Skeletal muscle tissue (tissue), 4 donors: ENCODE measurements at regions not wholly inside any gene's neighbourhood (a gene's known extent, or its start where the extent isn't known, plus 50 kb on each side); places are given as distances from the start of the nearest gene placed in this dataset. TPM values are rescaled to one million over a fixed set of nuclear protein-coding genes. Genes with fewer than 3 reads are reported as not detected.

Experiments used
- H3K27ac ChIP-seq: one replicate; pipeline ENCODE4 v1.7.0; 2013; ENCODE audit warnings: mild to moderate bottlenecking, low read depth, low read length, inconsistent platforms
- H3K27me3 ChIP-seq, 3 donors: one replicate each; pipeline ENCODE4 v1.7.0; 2013; ENCODE audit warnings: low read length in 3 of 3; ENCODE audit not compliant: control insufficient read depth in 3 of 3, insufficient read depth in 3 of 3
- H3K36me3 ChIP-seq, 3 donors: one replicate each; pipeline ENCODE4 v1.7.0; 2013; ENCODE audit warnings: low read length in 3 of 3; ENCODE audit not compliant: control insufficient read depth in 3 of 3, insufficient read depth in 3 of 3
- H3K4me1 ChIP-seq, 3 donors: one replicate each; pipeline ENCODE4 v1.7.0; 2013; ENCODE audit warnings: low read length in 3 of 3, mild to moderate bottlenecking in 3 of 3; ENCODE audit not compliant: control insufficient read depth in 3 of 3, insufficient read depth in 3 of 3
- H3K4me3 ChIP-seq, 3 donors: one replicate each; pipeline ENCODE4 v1.7.0; 2013; ENCODE audit warnings: low read length in 3 of 3
- H3K9ac ChIP-seq, 3 donors: one replicate each; pipeline ENCODE4 v1.7.0; 2013; ENCODE audit warnings: low read length in 3 of 3, mild to moderate bottlenecking in 3 of 3, moderate library complexity in 2 of 3, low read depth in 1 of 3
- H3K9me3 ChIP-seq, 3 donors: one replicate each; pipeline ENCODE4 v1.7.0; 2013; ENCODE audit warnings: low read length in 3 of 3; ENCODE audit not compliant: control insufficient read depth in 3 of 3
- small RNA-seq: library from RNA; depleted of rRNA; stranded (forward); fragments of <200 nt; gene quantifications from one replicate; pipeline ENCODE3, GENCODE V24; 2014
- donor health status: Osteomylitis.

DNA sequence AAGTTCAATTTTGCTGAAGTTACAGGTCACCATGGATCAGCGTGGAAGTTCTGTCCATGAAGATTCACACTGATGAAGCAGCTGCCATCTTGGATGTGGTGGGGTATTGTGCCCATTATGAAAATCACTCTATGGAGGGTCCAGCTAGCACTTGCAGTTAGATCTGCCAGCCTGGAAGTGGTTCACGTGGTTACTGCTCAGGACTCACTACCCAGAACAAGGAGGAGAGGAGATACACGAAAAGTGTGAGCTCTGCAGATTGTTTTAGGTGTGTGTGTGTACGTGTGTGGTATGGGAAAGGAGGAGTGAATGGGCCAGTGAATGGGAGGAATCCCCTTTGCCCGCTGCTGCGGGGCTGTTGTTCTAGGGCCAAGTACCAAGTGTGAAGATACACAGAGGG, 333.4 kb downstream of the MAF start:
- H3K9ac ChIP-seq, result no peak overlapping the region
- no peaks in the 10 kb centered on the region for H3K36me3 ChIP-seq
- no peak overlapping the region for H3K27ac ChIP-seq
- no peak overlapping the region for H3K4me3 ChIP-seq
- H3K9me3 ChIP-seq, result no peaks in the 10 kb centered on the region
- H3K4me1 ChIP-seq, result no peaks in the 10 kb centered on the region
- no peaks in the 10 kb centered on the region for H3K27me3 ChIP-seq

DNA sequence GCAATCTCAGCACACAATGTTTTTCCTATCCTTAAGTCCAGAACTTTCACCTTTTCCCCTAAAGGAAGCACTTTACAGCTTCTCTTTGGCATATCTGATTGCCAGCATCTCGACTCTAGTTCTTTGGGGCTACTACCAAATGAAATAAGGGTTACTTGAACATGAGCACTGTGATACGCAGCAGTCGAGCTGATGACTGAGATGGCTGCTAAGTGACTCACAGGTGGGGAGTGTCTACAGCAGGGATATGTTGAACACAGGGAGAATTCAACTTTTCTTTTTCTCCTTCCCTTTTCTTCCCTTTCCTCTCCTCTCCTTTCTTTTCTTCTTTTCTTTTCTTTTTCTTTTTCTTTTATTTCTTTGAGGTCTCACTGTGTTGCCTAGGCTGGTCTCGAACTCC, 334.8 kb downstream of the MAF start:
- Histone ChIP-seq H3K36me3 (no peaks in the 10 kb centered on the region), H3K9ac (no peak overlapping the region), H3K4me3 (no peak overlapping the region), H3K9me3 (no peaks in the 10 kb centered on the region), H3K27me3 (no peaks in the 10 kb centered on the region), H3K4me1 (peaks cover 0 to 3% (median 3%) of the 10 kb centered on the region in 3 donors), H3K27ac (no peak overlapping the region)

DNA sequence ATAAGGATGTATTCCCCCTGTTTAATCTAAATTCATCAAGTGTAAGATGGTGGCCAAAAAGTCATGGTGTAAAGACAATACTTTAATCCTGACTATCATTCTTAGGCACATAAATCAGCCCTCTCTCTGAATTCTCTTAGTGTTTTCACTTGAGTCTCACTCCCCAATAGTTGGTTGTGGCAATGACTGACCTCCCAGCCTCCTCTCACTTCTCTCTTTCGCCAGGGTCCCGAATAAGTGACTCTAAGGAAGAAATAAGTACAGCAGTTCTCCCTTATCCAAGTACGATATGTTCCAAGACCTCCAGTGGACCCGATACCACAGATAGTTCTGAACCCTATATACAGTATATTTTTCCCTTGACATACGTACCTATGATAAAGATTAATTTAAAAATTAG, 335.3 kb downstream of the MAF start:
- peaks cover 0 to 3% (median 3%) of the 10 kb centered on the region in 3 donors for H3K4me1 ChIP-seq
- no peaks in the 10 kb centered on the region for H3K36me3 ChIP-seq
- H3K4me3 ChIP-seq, result no peak overlapping the region
- no peaks in the 10 kb centered on the region for H3K9me3 ChIP-seq
- no peaks in the 10 kb centered on the region for H3K27me3 ChIP-seq
- H3K9ac ChIP-seq, result no peak overlapping the region
- H3K27ac ChIP-seq, result no peak overlapping the region

DNA sequence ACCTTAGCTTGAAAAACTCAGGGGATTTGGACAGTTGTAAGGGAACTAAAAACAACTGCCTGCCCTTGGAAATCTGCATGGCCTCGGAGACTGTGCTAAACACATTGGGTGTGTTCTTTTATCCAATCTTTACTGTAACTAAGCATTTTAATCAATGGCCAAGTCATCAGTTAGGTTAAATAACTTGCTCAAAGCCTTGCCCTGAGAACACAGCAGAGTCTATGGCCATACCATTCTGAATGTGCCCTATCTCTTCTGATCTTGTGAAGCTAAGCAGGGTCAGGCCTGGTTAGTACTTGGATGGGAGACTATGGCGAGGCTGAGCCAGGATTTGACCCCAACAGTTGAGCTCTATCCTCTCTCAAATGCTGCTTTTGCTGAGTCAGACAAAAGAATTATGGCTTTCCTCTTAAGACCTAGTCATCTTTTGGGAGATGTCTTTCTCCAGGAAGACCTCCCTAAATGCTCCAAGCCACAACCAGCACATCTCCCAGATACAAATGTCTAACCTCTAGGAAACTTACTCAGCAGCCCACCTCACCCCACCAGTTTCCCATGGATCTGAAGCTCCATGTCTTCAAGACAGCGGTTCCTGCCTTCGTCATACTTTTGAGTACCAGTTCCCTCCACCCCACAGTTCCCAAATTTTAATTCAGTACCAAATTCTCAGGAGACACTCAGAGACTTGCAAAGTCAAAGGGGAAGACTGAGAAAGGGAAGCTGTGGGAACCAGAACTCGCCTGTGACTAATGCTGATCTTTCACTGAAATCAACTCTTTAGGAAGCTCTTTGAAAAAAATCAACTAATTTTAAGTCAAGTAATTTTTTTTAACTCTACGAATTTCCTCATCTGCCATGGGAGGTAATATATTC, 336.1 kb downstream of the MAF start:
- no peaks in the 10 kb centered on the region for H3K9me3 ChIP-seq
- H3K4me3 ChIP-seq, result no peak overlapping the region
- peaks cover 0 to 3% (median 3%) of the 10 kb centered on the region in 3 donors for H3K4me1 ChIP-seq
- no peak overlapping the region for H3K27ac ChIP-seq
- H3K36me3 ChIP-seq, result no peaks in the 10 kb centered on the region
- H3K27me3 ChIP-seq, result no peaks in the 10 kb centered on the region
- no peak overlapping the region for H3K9ac ChIP-seq

DNA sequence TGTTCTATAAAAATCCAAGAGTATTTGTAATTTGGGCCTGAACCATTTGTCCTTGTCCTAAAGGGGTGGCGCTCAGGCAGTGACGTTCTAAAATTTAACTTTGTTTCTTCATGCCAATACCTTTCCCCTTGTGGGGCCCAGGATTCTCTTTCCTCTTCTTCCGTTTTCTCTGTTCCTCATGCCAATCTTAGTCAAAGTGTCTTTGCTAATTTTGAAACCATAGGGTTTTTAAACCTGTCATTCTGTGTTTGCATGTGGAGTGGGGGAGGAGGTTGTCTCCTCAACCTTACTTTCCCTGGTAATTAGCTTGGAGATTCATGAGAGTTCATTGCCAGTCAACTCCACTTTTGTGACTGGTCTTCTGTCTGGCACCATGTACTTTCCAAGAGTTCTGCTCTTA, 337.1 kb downstream of the MAF start:
- Histone ChIP-seq H3K27ac (no peak overlapping the region), H3K27me3 (no peaks in the 10 kb centered on the region), H3K4me3 (no peak overlapping the region), H3K9ac (no peak overlapping the region), H3K4me1 (peaks cover 0 to 3% (median 3%) of the 10 kb centered on the region in 3 donors), H3K36me3 (no peaks in the 10 kb centered on the region), H3K9me3 (no peaks in the 10 kb centered on the region)

Small RNAs in the stretch of these regions (small RNA-seq; reads per million reads assigned to genes)
- not detected for gene RNA5SP431
